GM10248 (cell line): ENCODE measurements at regions not wholly inside any gene's neighbourhood (a gene's known extent, or its start where the extent isn't known, plus 50 kb on each side); places are given as distances from the start of the nearest gene placed in this dataset.

ENCODE experiments used
- CTCF ChIA-PET: fragments of 300-600 bp; sonication (Branson Sonifier 250); formaldehyde crosslinking; extraction: SDS; loops from one replicate; lab custom pipeline; 2021; ENCODE audit warnings: antibody characterized with exemption; lab: Yijun Ruan, JAX
- POLR2A ChIA-PET: fragments of 350-650 bp; sonication (Branson Sonifier 250); formaldehyde crosslinking; extraction: SDS; loops from one replicate; lab custom pipeline; 2020; ENCODE audit warnings: antibody characterized with exemption; lab: Yijun Ruan, JAX
- DNase-seq: peaks from one replicate; pipeline ENCODE4 v3.0.0; 2012; ENCODE audit errors: extremely low spot score
- CTCF ChIP-seq: IDR thresholded peaks from 2 replicates; pipeline ENCODE4 v1.5.1; 2012; ENCODE audit warnings: mild to moderate bottlenecking, low read depth; ENCODE audit errors: extremely low read depth, missing control alignments, control extremely low read depth

- no peak for TF ChIP-seq CTCF
- DNase-seq = no peak
- CTCF ChIA-PET = interaction anchor here (1.3 to 1.5 kb wide), 3 partner anchors 9 to 34 kb away, joined by 3 to 4 read pairs (median 3); no protein-coding TSS in a partner anchor
- POLR2A ChIA-PET = no interaction called here
These were observed 171.8 kb upstream of the DPH6 start for GRCh38 chr15:35717721-35718120.

DNA sequence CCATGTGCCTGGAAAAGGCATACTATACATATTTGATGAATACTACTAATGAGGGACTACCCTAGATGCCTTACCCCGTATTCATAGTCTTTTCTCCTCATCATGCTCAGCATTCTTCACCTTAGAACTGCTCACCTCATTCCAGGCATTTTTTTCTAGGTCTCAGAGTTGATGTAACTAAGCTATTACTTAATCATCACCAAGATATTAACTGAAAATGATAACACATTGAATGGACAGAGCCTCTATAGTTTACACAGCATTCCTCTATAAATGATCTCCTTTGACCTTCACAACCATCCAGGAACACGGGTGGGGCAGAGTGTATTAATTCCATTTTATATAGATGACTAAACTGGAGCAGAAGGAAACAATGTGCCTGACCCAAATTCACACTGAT is 174.1 kb upstream of the DPH6 start:
- TF ChIP-seq CTCF = no peak
- CTCF ChIA-PET = interaction anchor here (0.9 to 1.4 kb wide), 4 partner anchors 9 to 209 kb away, joined by 3 to 4 read pairs (median 3); no protein-coding TSS in a partner anchor
- POLR2A ChIA-PET = no interaction called here
- DNase-seq = no peak

DNA sequence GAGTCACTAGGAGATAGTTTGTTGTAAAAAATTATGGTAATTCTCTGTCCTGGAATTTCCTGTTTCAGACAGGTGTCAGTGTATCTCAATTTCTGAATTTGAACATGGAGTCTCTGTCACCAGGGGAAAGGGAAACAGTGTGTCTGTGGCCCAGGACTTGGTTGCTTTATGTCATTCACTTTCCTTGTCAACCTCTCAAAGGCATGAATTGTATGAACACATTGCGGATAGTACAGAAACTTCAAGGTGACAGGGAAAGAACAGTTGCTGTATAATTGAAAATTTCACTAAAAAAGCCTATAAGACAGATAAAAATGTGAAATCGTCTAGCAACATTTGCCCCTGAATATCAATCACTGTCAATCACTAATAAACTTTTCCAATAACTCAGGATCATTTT is 175.0 kb upstream of the DPH6 start:
- no peak for DNase-seq
- ChIA-PET CTCF (no interaction called here), POLR2A (no interaction called here)
- TF ChIP-seq CTCF = no peak

DNA sequence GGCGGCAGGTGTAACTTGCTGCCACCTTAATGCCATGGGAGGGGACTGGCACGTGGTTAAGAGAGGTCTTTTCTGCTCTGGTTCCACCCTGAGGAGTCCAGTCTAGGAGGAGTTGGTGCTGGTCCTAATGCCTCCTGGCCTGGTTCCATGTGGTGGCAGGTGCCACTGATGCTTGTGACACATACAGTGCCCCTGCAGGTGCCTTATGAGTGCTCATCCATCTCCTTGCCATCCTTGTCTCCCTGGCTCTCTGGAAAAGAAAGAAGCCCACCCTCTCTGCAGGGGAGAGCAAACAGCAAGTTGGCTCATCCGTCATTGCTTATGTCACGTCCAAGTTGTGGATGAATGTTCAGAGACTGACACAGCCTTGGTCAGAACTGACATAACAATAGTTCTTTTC is 175.8 kb upstream of the DPH6 start:
- ChIA-PET POLR2A (no interaction called here), CTCF (no interaction called here)
- no peak for DNase-seq
- TF ChIP-seq CTCF = no peak

DNA sequence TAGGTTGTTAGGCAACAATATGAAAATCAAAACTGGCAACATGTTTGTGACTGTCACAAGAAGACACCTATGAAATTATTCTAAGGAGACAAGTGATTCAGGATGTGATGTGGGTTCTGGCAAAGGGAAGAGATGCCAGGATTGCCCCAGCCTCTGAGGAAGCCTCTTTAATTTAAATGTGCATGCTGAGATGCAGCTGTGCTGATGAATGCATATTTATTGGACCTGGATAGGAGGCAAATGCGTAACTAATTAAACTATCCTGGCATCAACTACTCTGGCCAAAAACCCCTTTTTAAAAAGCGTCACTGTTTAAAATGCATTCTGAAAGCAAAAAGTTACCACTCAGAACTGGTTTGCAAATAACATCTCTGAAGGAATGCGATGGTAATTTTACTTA is 176.5 kb upstream of the DPH6 start:
- no peak for DNase-seq
- TF ChIP-seq CTCF = no peak
- CTCF ChIA-PET = interaction anchor here (1.6 kb wide), 1 partner anchor 28 kb away, joined by 5 read pairs; no protein-coding TSS in a partner anchor
- POLR2A ChIA-PET = no interaction called here

GRCh38 chr15:35723120-35723847 is 177.3 kb upstream of the DPH6 start:
- TF ChIP-seq CTCF = no peak
- ChIA-PET POLR2A (interaction anchor here (0.5 kb wide), 1 partner anchor 12 kb away, joined by 3 read pairs; no protein-coding TSS in a partner anchor), CTCF (interaction anchor here (1.6 kb wide), 1 partner anchor 27 kb away, joined by 5 read pairs; no protein-coding TSS in a partner anchor)
- no peak for DNase-seq
